ENCODE measurements at regions not wholly inside any gene's neighbourhood (a gene's known extent, or its start where the extent isn't known, plus 50 kb on each side); places are given as distances from the start of the nearest gene placed in this dataset.

DNA sequence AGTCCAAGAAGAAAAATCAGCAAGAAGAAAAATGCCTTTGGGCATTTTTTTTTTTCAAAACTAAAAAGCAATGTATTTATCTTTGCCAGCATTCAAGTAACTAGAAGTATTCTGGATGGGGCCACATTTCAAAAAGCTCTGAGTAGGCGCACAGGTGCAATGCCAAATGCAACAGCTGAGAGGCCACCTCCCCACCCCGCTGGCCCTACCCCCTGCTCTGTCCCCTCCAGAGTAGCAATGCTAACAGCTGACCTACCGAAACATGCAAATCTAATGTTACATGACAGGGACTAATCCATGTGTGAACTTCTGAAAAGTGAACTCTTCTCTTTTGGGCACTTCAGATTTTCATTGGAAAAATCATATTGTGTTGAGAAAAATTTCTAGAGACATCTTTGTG lies 153.7 kb upstream of the SLC38A2 start:
- no peak overlapping the region for H3K27ac ChIP-seq
- TF ChIP-seq, protein P1, sequence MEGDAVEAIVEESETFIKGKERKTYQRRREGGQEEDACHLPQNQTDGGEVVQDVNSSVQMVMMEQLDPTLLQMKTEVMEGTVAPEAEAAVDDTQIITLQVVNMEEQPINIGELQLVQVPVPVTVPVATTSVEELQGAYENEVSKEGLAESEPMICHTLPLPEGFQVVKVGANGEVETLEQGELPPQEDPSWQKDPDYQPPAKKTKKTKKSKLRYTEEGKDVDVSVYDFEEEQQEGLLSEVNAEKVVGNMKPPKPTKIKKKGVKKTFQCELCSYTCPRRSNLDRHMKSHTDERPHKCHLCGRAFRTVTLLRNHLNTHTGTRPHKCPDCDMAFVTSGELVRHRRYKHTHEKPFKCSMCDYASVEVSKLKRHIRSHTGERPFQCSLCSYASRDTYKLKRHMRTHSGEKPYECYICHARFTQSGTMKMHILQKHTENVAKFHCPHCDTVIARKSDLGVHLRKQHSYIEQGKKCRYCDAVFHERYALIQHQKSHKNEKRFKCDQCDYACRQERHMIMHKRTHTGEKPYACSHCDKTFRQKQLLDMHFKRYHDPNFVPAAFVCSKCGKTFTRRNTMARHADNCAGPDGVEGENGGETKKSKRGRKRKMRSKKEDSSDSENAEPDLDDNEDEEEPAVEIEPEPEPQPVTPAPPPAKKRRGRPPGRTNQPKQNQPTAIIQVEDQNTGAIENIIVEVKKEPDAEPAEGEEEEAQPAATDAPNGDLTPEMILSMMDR (IDR thresholded peaks at IDR 0.05), result no peak

GRCh38 chr12:46524778-46525177 lies 152.2 kb upstream of the SLC38A2 start:
- DNase-seq (ENCODE audit: low spot score), result peak; percentile 86
- no peak overlapping the region for H3K4me3 ChIP-seq
- TF ChIP-seq, protein P1 (IDR thresholded peaks at IDR 0.05), result no peak
- H3K27ac ChIP-seq, result peak overlapping the region; percentile 78 to 79

More for the DNA sequence above, 153.7 kb upstream of the SLC38A2 start:
- no peak for DNase-seq (ENCODE audit: low spot score)
- H3K4me3 ChIP-seq, result no peak overlapping the region

DNA sequence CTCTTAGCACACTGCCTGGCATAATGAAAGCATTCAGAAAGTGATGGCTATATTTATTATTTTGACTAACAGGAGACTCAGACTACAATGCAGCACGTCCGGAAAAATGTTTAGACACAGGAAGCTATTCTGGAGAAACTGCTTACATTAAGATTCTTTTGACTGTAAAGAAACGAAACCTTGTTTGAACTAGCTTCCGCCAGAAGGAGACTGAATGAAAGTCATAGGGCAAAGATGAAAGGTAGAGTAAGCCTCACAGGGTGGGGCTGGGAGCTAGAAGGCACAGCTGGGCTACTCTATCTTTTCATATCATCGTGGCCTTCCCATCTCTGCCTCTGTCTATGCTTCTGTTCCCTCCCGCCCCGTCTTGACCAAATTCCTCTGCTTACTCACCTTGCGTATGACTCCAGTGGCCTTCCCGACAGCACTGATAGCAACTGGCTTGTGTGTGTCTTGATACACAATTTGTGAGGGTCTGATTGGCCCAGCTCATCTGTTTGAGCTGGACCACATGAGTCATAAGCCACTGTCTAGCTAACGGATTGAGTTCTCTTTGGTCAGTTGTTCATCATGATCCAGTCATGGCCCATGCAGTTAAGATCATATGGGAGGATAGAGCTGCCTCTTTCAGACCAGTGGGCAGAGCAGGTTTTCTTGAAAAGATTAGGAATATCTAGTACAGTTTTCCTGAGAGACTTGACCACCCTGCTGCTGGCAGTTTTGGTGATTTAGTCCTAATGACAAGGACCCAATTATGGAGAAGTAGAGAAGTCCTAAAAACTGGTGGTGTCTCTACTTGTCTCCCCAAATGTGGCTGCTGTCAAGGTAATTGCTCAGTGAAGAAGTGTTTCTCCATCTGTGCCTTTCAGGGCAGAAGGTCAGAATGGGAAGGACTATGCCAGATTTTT lies 151.5 kb upstream of the SLC38A2 start:
- TF ChIP-seq, protein P1 (IDR thresholded peaks at IDR 0.05), result no peak
- Histone ChIP-seq H3K4me3 (no peak overlapping the region), H3K27ac (peak overlapping the region; percentile 78 to 79)
- no peak for DNase-seq (ENCODE audit: low spot score)

GRCh38 chr12:46523446-46523845 lies 150.9 kb upstream of the SLC38A2 start:
- no peak overlapping the region for H3K4me3 ChIP-seq
- peak overlapping the region in 1 of 2 donors; percentile 17 for H3K27ac ChIP-seq
- TF ChIP-seq, protein P1 (IDR thresholded peaks at IDR 0.05), result no peak

DNA sequence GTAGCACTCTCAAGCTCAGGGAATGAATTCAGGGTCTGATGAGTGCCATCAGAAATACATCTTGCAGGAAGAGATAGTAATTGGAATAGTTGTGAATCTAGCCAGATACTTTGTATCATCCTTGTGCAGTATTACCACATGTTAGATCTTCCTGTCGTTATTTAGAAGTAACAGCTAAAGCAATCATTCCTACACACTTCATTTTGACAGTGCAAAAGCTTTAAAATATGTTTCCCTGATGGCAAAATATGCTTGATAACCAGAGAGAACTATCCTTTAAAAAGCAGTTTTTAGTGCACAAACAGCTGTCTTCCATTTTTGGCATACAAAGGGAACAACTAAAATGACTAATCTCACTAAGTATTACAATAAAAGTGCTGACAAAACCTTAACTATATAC lies 149.5 kb upstream of the SLC38A2 start:
- peak overlapping the region in 1 of 2 donors; percentile 28 for H3K27ac ChIP-seq
- no peak for DNase-seq (ENCODE audit: low spot score)

More at GRCh38 chr12:46523446-46523845, 150.9 kb upstream of the SLC38A2 start:
- DNase-seq (ENCODE audit: low spot score), result no peak

DNA sequence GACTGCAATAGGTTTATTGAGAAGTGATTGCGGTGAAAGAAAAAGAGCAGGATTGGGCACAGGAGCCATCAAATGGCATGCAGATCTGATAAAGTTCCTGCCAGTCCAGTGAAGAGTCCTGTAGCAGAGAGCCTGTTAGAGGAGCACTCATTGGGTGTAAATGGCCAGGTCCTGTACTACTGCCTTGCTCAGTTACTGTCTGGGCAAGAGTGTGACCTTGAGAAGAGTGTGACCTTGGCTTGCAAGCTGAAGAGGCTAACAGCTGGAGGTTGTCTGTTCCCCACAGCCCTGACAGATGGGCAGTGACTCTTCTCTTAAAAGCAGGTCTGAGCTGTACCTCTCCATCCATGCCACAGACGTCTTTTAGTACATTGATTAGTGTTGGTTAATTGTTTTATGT lies 148.6 kb upstream of the SLC38A2 start:
- H3K27ac ChIP-seq, result peak overlapping the region in 1 of 2 donors; percentile 22
- no peak for DNase-seq (ENCODE audit: low spot score)
- TF ChIP-seq, protein P1 (IDR thresholded peaks at IDR 0.05), result no peak

More for the DNA sequence above, 149.5 kb upstream of the SLC38A2 start:
- TF ChIP-seq, protein P1 (IDR thresholded peaks at IDR 0.05), result no peak
- H3K4me3 ChIP-seq, result no peak overlapping the region

DNA sequence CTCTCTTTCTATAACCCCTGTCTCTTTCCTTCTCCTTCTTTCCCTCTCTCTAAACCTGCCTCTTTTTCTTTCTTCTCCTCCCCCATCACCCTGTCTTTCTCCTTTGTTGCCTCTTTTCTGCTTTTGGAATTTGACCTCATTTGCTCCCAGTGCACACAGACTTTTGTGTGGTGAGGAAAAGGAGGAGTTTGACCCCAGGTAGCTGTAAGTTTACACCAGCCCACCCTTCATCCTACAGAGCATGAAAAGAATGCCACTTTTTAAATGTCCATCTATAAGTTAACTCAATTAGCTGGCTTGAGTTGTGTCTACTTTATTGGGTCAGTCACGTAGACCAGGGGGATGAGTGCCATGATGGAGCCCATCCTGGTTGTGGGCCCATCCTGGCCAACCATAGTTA lies 146.8 kb upstream of the SLC38A2 start:
- Histone ChIP-seq H3K27ac (peak overlapping the region; percentile 55 to 66), H3K4me3 (no peak overlapping the region)
- no peak for DNase-seq (ENCODE audit: low spot score)
- TF ChIP-seq, protein P1 (IDR thresholded peaks at IDR 0.05), result no peak

More for the DNA sequence above, 148.6 kb upstream of the SLC38A2 start:
- H3K4me3 ChIP-seq, result no peak overlapping the region

Data from coronary artery (tissue), 2 donors.